WTC11 (cell line): ENCODE measurements at regions not wholly inside any gene's neighbourhood (a gene's known extent, or its start where the extent isn't known, plus 50 kb on each side); places are given as distances from the start of the nearest gene placed in this dataset.

ENCODE experiments used
- ARID4B ChIP-seq: sonication (generic); formaldehyde crosslinking; IDR thresholded peaks from 2 replicates; pipeline ENCODE4 v1.8.0; 2023; ENCODE audit warnings: missing genetic modification reagents, mild to moderate bottlenecking, borderline replicate concordance
- CREM ChIP-seq: sonication (generic); formaldehyde crosslinking; IDR thresholded peaks from 2 replicates; pipeline ENCODE4 v1.8.1; 2022; ENCODE audit warnings: mild to moderate bottlenecking, missing genetic modification reagents, moderate library complexity
- ETV6 ChIP-seq: sonication (generic); formaldehyde crosslinking; IDR thresholded peaks from 2 replicates; pipeline ENCODE4 v1.8.1; 2022; ENCODE audit warnings: mild to moderate bottlenecking, missing genetic modification reagents
- FOXK1 ChIP-seq: sonication (generic); formaldehyde crosslinking; IDR thresholded peaks from 2 replicates; pipeline ENCODE4 v1.8.0; 2022; ENCODE audit warnings: mild to moderate bottlenecking, moderate library complexity, missing genetic modification reagents
- NFE2L1 ChIP-seq: sonication (generic); formaldehyde crosslinking; IDR thresholded peaks from 2 replicates; pipeline ENCODE4 v1.8.1; 2023; ENCODE audit warnings: missing genetic modification reagents
- SOX15 ChIP-seq: fragments of 250-450 bp; sonication (Bioruptor Pico); IDR thresholded peaks from 2 replicates; pipeline ENCODE4 v1.9.0; 2021; ENCODE audit warnings: mild to moderate bottlenecking
- SP1 ChIP-seq: sonication (generic); formaldehyde crosslinking; conservative IDR thresholded peaks from 2 replicates; pipeline ENCODE4 v1.8.1; 2022; ENCODE audit warnings: missing genetic modification reagents
- USF1 ChIP-seq: sonication (generic); formaldehyde crosslinking; IDR thresholded peaks from 2 replicates; pipeline ENCODE4 v1.8.0; 2022; ENCODE audit warnings: mild to moderate bottlenecking, missing genetic modification reagents
- ZBTB21 ChIP-seq: sonication (generic); formaldehyde crosslinking; IDR thresholded peaks from 2 replicates; pipeline ENCODE4 v1.8.1; 2023; ENCODE audit warnings: mild to moderate bottlenecking, missing genetic modification reagents, borderline replicate concordance
- ZNF671 ChIP-seq: fragments of 250-450 bp; sonication (Bioruptor Pico); IDR thresholded peaks from 2 replicates; pipeline ENCODE4 v1.8.0; 2021; ENCODE audit warnings: mild to moderate bottlenecking
- TF ChIP-seq, protein P1 (sequence below): fragments of 200-600 bp; IDR thresholded peaks from 2 replicates; pipeline ENCODE4 v1.8.0; 2022; ENCODE audit warnings: antibody characterized with exemption
- TF ChIP-seq, protein P2 (sequence below): sonication (generic); formaldehyde crosslinking; IDR thresholded peaks from 2 replicates; pipeline ENCODE4 v1.8.0; 2022; ENCODE audit warnings: mild to moderate bottlenecking, missing genetic modification reagents

- TF ChIP-seq, protein P1, sequence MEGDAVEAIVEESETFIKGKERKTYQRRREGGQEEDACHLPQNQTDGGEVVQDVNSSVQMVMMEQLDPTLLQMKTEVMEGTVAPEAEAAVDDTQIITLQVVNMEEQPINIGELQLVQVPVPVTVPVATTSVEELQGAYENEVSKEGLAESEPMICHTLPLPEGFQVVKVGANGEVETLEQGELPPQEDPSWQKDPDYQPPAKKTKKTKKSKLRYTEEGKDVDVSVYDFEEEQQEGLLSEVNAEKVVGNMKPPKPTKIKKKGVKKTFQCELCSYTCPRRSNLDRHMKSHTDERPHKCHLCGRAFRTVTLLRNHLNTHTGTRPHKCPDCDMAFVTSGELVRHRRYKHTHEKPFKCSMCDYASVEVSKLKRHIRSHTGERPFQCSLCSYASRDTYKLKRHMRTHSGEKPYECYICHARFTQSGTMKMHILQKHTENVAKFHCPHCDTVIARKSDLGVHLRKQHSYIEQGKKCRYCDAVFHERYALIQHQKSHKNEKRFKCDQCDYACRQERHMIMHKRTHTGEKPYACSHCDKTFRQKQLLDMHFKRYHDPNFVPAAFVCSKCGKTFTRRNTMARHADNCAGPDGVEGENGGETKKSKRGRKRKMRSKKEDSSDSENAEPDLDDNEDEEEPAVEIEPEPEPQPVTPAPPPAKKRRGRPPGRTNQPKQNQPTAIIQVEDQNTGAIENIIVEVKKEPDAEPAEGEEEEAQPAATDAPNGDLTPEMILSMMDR = peak; percentile 32; the same call in 1 of the 2 replicates
- TF ChIP-seq ZBTB21 (no peak), SOX15 (CRISPR knock-in tag) (no peak), SP1 (CRISPR knock-in tag) (no peak), NFE2L1 (CRISPR knock-in tag) (no peak), ARID4B (no peak), FOXK1 (CRISPR knock-in tag) (no peak), ETV6 (0 out of 2 replicates have a peak, but pooled peaks have one; percentile 29), USF1 (CRISPR knock-in tag) (no peak), ZNF671 (CRISPR knock-in tag) (no peak), CREM (CRISPR knock-in tag) (no peak)
- TF ChIP-seq, protein P2, sequence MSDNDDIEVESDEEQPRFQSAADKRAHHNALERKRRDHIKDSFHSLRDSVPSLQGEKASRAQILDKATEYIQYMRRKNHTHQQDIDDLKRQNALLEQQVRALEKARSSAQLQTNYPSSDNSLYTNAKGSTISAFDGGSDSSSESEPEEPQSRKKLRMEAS (CRISPR knock-in tag) = no peak
These were observed 143.0 kb upstream of the TARS1 start for GRCh38 chr5:33297760-33298216.
